HG02798 (cell line): ENCODE measurements at regions not wholly inside any gene's neighbourhood (a gene's known extent, or its start where the extent isn't known, plus 50 kb on each side); places are given as distances from the start of the nearest gene placed in this dataset.
"Not testable (repeated sequence)": the region's sequence is repeated elsewhere in the genome, so short reads cannot be mapped to it uniquely, and the experiment has no call there.

Experiments
- ATAC-seq: cut with Tn5 transposase; IDR thresholded peaks from one replicate; pipeline ENCODE4 v1.9.1; 2021; ENCODE audit warnings: mild to moderate bottlenecking; ENCODE audit not compliant: unreplicated experiment, poor library complexity

- ATAC-seq = no peak
These were observed 144.3 kb downstream of the KBTBD8 start for GRCh38 chr3:67142432-67142831.

GRCh38 chr3:67145738-67146137, 147.6 kb downstream of the KBTBD8 start:
- no peak for ATAC-seq

- ATAC-seq = no peak
These were observed 156.3 kb downstream of the KBTBD8 start for GRCh38 chr3:67154429-67154828.

- ATAC-seq = no peak
These were observed 169.4 kb downstream of the KBTBD8 start for GRCh38 chr3:67167481-67167880.

- ATAC-seq = no peak
These were observed 173.7 kb downstream of the KBTBD8 start for GRCh38 chr3:67171841-67172240.

GRCh38 chr3:67173130-67173529, 175.0 kb downstream of the KBTBD8 start:
- not testable (repeated sequence) for ATAC-seq

GRCh38 chr3:67176396-67176795, 178.3 kb downstream of the KBTBD8 start:
- ATAC-seq = no peak

GRCh38 chr3:67192466-67192865, 194.4 kb downstream of the KBTBD8 start:
- no peak for ATAC-seq

- ATAC-seq = no peak
These were observed 198.6 kb downstream of the KBTBD8 start for GRCh38 chr3:67196677-67197076.

- ATAC-seq = no peak
These were observed 200.3 kb downstream of the KBTBD8 start for GRCh38 chr3:67198374-67198773.

- ATAC-seq = no peak
These were observed 202.5 kb downstream of the KBTBD8 start for GRCh38 chr3:67200618-67201017.

GRCh38 chr3:67201026-67201425, 202.9 kb downstream of the KBTBD8 start:
- ATAC-seq = no peak

- no peak for ATAC-seq
These were observed 203.9 kb downstream of the KBTBD8 start for GRCh38 chr3:67202053-67202452.

GRCh38 chr3:67204951-67205350, 206.8 kb downstream of the KBTBD8 start:
- no peak for ATAC-seq

GRCh38 chr3:67215690-67216089, 217.6 kb downstream of the KBTBD8 start:
- ATAC-seq = no peak

- ATAC-seq = no peak
These were observed 228.9 kb downstream of the KBTBD8 start for GRCh38 chr3:67227030-67227429.

- no peak for ATAC-seq
These were observed 230.0 kb downstream of the KBTBD8 start for GRCh38 chr3:67228136-67228535.

- no peak for ATAC-seq
These were observed 234.5 kb downstream of the KBTBD8 start for GRCh38 chr3:67232642-67233041.

- no peak for ATAC-seq
These were observed 241.2 kb downstream of the KBTBD8 start for GRCh38 chr3:67239353-67239752.

GRCh38 chr3:67241084-67241483, 243.0 kb downstream of the KBTBD8 start:
- ATAC-seq = no peak

GRCh38 chr3:67244130-67244529, 246.0 kb downstream of the KBTBD8 start:
- no peak for ATAC-seq

- no peak for ATAC-seq
These were observed 247.4 kb downstream of the KBTBD8 start for GRCh38 chr3:67245545-67245944.

GRCh38 chr3:67248726-67249125, 250.6 kb downstream of the KBTBD8 start:
- no peak for ATAC-seq
